ENCODE measurements at regions not wholly inside any gene's neighbourhood (a gene's known extent, or its start where the extent isn't known, plus 50 kb on each side); places are given as distances from the start of the nearest gene placed in this dataset.
"Not testable (repeated sequence)": the region's sequence is repeated elsewhere in the genome, so short reads cannot be mapped to it uniquely, and the experiment has no call there.

DNA sequence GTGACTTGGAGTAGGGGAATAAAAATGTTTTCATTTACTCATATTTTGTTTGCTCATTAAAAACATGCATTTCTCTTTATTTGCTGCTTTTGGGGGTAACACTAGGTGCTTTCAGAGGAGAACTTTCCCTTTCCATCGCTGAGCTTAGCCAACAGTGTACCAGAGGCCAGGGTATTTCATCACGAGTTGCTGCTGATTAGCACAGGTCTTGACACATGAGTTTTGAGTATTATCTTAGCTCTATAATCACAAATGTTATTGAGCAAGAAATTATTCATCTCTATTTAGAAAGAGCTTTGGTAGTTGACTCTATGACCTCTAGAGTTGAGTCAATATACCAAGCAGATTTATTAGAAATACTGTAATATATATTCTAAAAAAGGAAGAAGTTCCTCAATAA lies 375.9 kb downstream of the NXPH1 start:
- DNase-seq (ENCODE audit: low spot score): no peak

DNA sequence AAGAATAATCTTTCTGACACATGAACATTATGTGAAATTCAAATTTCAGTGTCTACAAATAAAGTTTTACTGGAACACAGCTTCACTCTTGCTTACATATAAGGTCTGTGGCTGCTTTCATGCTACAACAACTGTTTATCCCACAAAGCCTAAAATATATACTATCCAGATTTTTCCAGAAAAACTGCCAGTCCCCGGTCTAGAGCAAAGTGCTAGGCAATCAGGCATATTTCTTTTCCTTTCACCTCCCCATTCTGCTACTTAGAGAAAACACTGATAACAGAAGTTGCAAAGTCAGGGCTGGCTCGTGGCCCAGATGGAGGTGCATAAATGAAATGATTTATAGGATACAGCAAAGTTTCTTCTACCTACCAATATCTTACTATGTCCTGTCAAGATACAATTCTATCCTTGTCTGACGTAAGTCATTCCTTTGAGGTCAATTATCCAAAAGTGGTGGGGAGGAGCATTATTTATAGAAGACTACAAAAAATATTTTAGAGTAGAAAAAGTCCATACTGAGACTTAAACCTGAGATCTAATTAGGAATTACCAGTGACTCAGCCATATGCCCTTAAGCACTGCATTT lies 384.1 kb downstream of the NXPH1 start:
- DNase-seq (ENCODE audit: low spot score): no peak

DNA sequence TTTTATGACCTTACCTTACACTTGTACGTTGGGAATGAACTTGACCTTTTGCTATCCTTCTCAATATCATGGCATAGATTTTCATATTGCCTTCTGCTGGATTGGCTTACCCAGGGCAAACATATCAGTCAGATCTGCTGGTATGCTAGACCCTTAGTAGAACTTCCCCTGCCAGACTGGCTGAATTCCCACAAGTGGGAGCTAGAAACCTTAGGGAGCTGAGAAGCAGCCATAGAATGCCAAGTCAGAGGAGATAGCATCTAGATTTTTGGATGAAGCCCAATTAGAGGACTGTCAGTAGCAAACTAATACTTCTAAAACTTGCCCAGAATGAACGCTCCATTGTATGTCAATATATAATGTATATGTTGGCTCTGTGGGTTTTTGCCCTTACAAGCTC lies 385.0 kb downstream of the NXPH1 start:
- no peak for DNase-seq (ENCODE audit: low spot score)

- DNase-seq (ENCODE audit: low spot score): no peak
Observed at GRCh38 chr7:8822595-8822994, 389.2 kb downstream of the NXPH1 start.

DNA sequence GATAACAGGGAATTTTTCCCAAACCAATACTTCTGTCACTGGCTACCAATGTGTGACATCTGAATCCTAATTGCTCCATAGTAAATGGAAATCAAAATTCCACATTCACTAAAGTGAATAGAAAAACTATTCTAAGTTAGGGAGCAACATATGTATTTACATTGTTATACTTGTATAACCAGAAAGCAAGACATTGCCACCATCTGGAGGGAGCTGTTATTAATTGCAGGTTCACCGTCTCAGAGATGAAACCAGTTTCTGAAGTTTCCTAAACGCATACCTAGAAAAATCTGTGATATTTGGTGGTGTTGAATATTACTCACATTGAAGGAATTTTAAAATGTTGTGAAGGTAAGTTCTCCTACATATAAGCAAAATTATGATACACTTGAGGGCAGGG lies 390.1 kb downstream of the NXPH1 start:
- DNase-seq (ENCODE audit: low spot score): no peak

DNA sequence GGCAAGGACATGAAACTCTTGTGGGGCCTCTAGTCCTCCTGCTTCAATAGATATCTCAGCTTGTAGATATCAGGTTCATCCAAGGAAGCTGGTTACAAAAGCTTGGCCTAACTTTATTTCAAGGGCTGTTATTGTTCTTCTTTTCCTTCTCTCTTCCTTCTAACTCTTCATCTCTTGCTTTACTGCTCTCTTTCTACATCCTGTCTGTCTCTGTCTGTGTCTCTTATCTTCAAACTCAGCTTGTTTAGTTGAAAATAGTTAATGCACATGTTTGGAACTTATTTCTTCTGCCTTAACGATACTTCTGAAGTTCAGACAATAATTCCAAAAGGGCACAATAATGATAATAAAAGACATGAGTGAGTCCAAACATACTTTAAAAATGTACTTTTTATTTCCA lies 393.9 kb downstream of the NXPH1 start:
- no peak for DNase-seq (ENCODE audit: low spot score)

- DNase-seq (ENCODE audit: low spot score): no peak
Observed at GRCh38 chr7:8829100-8829499, 395.7 kb downstream of the NXPH1 start.

DNA sequence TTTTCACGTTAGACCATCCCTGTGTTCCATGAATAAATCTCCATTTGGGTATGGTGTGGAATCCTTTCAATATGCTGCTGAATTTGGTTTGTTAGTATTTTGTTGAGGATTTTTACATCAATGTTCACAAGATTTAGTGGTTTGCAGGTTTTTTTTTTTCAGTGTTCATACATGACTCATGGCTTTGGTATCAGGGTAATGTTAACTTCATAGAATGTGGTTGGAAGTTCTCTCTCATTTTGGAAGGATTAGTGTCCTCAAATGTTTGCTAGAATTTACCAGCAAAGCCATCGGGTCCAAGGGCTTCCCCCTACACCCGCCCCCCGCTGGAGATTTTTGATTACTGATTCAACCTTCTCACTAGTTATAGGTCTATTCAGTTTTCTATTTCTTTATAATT lies 398.0 kb downstream of the NXPH1 start:
- DNase-seq (ENCODE audit: low spot score): no peak

DNA sequence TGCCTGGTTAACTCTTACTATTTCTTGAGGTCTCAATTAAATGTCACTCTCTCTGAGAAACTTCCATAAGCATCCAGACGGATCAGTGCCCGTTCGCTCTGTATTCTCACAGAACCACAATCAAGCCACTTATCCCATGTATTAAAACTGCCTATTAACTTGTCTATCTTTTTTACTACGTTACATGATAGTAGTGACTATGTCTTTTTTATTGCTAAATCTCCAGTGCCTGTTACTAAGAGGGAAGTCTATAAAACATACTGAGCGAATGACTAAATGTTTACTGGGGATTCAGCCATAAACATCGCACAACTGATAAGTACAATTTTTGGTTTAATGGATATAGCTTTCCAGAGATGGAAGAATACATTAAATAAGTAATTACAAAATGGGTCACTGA lies 399.9 kb downstream of the NXPH1 start:
- no peak for DNase-seq (ENCODE audit: low spot score)

DNA sequence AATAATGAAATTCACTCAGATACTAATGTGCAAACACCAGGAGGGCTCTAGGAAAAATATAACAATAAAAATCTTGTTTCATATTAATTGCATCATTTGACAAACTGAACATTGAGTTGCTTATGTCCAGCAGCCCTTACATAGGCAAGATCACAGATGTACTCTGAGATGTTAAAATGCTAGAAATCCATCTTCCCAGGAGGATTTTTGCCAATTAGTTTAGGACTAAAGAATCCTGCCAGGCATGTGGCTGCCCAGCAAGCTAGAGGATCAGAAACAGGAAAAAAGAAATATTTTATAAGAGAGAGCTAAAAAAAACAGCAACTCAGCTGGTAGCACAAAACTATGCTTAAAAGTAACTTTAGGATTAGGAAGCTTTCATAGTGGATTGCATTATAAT lies 407.8 kb downstream of the NXPH1 start:
- no peak for DNase-seq (ENCODE audit: low spot score)

- no peak for DNase-seq (ENCODE audit: low spot score)
Observed at GRCh38 chr7:8871716-8872115, 438.3 kb downstream of the NXPH1 start.

- DNase-seq (ENCODE audit: low spot score): no peak
Observed at GRCh38 chr7:8881916-8882315, 448.5 kb downstream of the NXPH1 start.

DNA sequence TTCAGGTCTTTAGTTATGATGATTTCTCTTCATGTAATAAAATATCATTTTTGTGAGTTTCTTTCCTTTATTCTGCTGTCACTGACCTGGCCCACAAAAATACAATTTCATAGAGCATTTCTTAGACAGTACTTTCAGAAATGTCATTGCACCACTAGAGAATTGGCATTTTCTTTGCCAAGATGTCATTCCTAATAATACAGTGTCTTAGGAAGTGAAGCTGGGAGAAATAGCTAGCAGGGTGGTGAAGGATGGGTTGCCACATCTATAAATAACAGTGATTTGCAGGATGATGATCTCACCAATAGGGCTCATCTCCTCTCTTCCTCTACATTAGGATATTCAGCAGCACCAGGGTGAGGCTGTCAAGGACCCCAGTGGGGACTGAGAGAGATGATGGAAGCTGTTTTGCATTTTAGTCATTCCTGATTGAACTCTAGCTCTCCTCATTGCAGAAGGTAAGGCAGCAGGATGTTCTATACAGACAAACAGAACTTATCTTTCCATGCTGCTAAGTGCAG lies 452.1 kb downstream of the NXPH1 start:
- no peak for DNase-seq (ENCODE audit: low spot score)

GRCh38 chr7:8890346-8890745 lies 456.9 kb downstream of the NXPH1 start:
- DNase-seq (ENCODE audit: low spot score): not testable (repeated sequence)

DNA sequence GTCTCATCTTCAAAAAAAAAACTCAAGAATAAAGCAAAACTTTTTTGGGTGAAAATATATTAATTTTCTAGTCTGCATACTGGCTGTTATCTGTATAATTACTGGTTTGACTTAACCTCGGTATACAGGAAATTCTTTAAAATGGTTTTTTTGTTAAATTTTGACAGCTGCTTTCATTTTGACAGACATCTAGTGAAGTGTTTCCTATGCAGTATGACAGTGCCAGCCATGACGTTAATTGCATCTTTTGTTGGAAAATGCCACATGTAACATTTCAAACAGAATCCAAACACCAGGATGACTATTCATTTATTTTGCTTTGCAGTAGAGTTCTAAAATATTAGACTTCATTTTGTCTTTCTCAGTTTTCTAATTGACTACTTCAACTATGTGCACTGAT lies 460.4 kb downstream of the NXPH1 start:
- no peak for DNase-seq (ENCODE audit: low spot score)

GRCh38 chr7:8906396-8907075 lies 473.1 kb downstream of the NXPH1 start:
- DNase-seq (ENCODE audit: low spot score): no peak

DNA sequence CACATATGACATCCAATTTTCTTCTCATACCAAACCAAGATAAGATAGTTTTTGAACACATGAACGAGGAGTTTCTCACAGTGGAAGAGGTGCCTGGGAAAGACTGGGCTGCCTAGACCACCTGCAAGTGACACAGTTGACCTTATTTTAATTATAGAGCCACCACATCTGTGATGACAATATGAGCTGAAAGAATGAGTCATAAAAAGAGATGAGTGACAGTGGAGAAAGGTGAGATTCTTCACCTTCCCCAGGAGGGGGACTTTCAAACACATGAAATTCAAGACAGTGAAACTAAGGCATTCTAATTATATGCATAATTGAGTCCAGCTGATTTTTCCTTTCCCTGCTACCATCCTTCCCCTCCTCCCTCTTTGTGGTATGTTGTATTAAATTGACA lies 475.5 kb downstream of the NXPH1 start:
- no peak for DNase-seq (ENCODE audit: low spot score)

- DNase-seq (ENCODE audit: low spot score): no peak
Observed at GRCh38 chr7:8913682-8914081, 480.3 kb downstream of the NXPH1 start.

- no peak for DNase-seq (ENCODE audit: low spot score)
Observed at GRCh38 chr7:8921807-8922206, 488.4 kb downstream of the NXPH1 start.

- DNase-seq (ENCODE audit: low spot score): no peak
Observed at GRCh38 chr7:8922726-8923125, 489.3 kb downstream of the NXPH1 start.

GRCh38 chr7:8923164-8923806 lies 489.9 kb downstream of the NXPH1 start:
- DNase-seq (ENCODE audit: low spot score): no peak

DNA sequence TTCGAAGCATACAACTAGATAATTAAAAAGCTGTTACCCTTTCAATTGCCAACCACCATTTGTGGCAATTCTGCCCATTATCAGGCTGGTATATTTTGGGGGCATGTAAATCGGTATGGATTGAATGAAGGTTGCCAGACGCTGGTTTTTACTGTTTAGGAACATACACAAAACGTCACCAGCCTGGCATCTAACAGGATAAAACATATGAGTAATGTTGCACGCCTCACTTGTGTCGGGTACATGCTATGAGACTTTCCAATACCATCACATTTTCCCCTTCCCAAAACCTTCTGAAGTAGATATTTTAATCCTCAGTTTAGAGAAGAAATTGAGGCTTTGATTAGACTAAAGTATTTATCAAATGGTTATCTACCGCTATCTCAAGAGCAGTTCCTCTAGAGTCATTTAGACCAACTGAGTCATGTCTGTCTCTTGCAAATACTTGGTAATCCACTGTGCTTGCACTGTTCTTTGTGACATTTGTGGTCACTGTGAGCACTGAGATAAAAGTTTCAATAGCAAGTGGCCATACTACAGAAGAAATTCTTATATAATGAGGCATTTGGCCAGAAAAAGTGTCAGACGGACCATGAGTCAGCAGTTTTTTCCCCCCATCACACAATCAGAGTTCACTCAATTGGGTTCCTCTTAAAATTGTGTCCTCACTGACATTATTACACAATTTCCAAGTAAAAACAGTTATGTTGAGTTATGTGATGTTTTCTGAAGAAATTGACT lies 498.7 kb downstream of the NXPH1 start:
- DNase-seq (ENCODE audit: low spot score): no peak
